Esophagus squamous epithelium (tissue), 4 donors: ENCODE measurements at regions not wholly inside any gene's neighbourhood (a gene's known extent, or its start where the extent isn't known, plus 50 kb on each side); places are given as distances from the start of the nearest gene placed in this dataset.

Source experiments
- POLR2A ChIP-seq, 4 donors: fragments of 450-650 bp; IDR thresholded peaks; one replicate each; pipeline ENCODE4 v1.6.1; 2017; ENCODE audit warnings: antibody characterized with exemption in 4 of 4, mild to moderate bottlenecking in 4 of 4, moderate library complexity in 3 of 4
- TF ChIP-seq, protein P1 (sequence below), 6 experiments: fragments of 450-650 bp in 4 of 6; fragments of 200-600 bp in 2 of 6; sonication (generic) in 2 of 6; IDR thresholded peaks; one replicate each; pipeline ENCODE4 v1.5.1; 2016 to 2019; ENCODE audit warnings: antibody characterized with exemption in 6 of 6, mild to moderate bottlenecking in 4 of 6, moderate library complexity in 4 of 6

DNA sequence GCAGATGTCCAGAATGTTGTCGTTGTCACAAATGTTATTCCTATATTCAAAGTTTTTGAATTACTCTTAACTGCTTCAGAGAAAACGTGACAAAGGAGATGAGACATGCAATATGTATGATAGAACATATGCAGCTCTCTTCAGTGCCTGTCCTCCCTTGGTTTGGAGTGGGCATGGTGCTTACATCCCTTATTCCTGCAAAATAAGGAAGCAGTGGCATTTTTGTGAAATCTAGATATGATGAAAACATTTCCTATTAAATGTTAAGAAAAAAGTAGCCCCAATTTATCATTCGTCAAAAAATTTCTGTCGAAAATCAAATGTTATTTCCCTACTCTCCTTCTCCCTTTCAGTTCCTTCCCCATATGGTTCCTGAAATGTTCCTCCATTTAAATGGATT is 457.5 kb upstream of the FANCL start:
- TF ChIP-seq, protein P1, sequence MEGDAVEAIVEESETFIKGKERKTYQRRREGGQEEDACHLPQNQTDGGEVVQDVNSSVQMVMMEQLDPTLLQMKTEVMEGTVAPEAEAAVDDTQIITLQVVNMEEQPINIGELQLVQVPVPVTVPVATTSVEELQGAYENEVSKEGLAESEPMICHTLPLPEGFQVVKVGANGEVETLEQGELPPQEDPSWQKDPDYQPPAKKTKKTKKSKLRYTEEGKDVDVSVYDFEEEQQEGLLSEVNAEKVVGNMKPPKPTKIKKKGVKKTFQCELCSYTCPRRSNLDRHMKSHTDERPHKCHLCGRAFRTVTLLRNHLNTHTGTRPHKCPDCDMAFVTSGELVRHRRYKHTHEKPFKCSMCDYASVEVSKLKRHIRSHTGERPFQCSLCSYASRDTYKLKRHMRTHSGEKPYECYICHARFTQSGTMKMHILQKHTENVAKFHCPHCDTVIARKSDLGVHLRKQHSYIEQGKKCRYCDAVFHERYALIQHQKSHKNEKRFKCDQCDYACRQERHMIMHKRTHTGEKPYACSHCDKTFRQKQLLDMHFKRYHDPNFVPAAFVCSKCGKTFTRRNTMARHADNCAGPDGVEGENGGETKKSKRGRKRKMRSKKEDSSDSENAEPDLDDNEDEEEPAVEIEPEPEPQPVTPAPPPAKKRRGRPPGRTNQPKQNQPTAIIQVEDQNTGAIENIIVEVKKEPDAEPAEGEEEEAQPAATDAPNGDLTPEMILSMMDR (IDR thresholded peaks at IDR 0.05): no peak
- TF ChIP-seq POLR2A (IDR thresholded peaks at IDR 0.05): no peak
